Suppressor macrophage (primary cell): ENCODE measurements at regions not wholly inside any gene's neighbourhood (a gene's known extent, or its start where the extent isn't known, plus 50 kb on each side); places are given as distances from the start of the nearest gene placed in this dataset.
"Not testable (repeated sequence)": the region's sequence is repeated elsewhere in the genome, so short reads cannot be mapped to it uniquely, and the experiment has no call there.

Experiments
- DNase-seq, 4 experiments: peaks; one replicate each; pipeline ENCODE4 v3.0.0-alpha.2; 2020 to 2022

DNA sequence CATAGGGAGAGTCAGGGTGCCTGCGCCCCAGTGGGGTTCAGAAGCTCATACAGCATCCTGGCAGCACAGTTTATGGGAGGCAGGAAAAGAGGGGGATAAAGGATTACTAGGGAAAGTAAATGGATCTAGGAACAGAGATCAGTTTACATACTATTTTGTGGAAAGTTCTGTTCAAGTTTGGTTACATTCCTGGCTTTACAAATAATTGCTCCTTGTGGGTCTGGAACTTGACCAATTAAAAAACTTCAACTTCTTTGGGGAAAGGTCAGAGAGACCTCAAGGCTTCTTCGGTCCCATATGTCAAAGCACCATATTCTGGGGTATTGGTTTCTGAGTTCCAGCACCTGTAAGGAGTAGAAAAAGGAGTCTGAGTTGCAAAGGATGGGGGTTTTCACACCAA lies 64.1 kb downstream of the ZDHHC19 start:
- no peak for DNase-seq

- DNase-seq: peak; percentile 50 to 80 (median 72)
These were observed 63.8 kb upstream of the TFRC start for GRCh38 chr3:196145468-196146262.

- no peak for DNase-seq
These were observed 62.7 kb upstream of the TFRC start for GRCh38 chr3:196144383-196145105.

DNA sequence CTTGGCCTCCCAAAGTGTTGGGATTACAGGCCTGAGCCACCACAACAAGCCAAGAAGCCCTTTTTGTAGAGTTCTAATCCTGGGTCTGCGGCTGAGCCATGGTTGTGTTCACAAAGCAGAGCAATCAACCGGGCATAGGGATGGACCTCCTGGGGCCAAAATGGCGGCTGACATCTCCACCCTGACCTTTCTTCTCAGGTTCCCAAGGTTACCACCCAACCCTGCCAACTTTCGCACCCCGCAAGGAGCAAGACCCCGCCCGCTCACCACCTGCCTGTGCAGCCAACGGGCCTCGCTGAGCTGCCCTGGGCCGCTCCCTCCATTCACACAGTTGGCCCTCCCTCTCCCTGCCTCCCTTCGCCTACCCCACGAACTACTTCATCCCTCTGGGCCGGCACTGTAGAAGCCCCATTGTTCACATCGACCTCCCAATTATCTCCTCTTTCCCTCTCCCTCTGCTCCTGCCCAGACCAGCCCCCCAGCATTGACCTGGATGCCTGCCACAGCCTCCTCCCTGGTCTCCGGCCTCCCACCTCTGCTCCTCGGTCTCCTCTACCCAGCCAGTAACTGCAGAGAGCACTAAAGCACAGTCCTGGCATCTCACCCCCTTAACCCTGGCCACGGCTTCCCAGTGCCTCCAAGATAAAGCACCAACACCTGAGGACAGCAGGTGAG lies 62.0 kb upstream of the TFRC start:
- no peak for DNase-seq

- no peak for DNase-seq
These were observed 60.5 kb upstream of the TFRC start for GRCh38 chr3:196142202-196142956.

- no peak for DNase-seq
These were observed 59.9 kb upstream of the TFRC start for GRCh38 chr3:196141866-196142201.

DNA sequence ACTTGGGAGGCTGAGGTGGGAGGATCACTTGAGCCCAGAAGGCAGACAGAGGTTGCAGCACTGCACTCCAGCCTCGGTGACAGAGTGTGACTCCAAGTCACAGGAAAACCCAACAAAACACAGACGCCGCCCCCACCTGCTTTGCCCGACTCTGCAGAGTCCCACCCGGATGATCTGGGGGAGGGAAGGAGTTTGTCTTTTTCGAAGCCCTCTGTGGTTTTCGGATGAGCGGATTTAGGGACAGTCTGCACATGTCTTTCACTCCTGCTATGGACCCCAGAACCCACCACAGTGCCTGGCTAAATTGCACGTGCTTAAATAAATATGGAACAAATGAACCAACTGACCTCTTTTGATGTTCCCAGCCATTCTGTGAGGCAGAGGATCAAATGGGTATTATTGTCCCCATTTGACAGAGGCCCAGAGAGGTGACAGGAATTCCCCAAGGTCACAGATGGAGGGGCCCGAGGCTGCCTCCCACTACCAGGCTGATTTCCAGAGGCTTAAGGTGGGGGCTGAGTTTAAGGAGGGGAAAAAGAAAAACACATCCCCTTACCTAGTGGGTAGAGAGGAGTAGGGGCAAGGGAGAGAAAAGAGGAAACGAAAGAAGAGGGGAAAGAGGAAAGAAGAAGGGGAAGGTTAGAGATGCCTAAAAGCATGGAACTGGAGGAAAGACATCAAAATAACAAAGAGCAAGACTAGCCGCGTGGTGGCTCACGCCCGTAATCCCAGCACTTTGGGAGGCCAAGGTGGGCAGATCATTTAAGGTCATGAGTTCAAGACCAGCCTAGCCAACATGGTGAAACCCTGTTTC lies 59.4 kb upstream of the TFRC start:
- peak in 3 of 4 experiments; percentile 41 to 51 (median 47) for DNase-seq

- no peak for DNase-seq
These were observed 58.3 kb upstream of the TFRC start for GRCh38 chr3:196140224-196140623.

DNA sequence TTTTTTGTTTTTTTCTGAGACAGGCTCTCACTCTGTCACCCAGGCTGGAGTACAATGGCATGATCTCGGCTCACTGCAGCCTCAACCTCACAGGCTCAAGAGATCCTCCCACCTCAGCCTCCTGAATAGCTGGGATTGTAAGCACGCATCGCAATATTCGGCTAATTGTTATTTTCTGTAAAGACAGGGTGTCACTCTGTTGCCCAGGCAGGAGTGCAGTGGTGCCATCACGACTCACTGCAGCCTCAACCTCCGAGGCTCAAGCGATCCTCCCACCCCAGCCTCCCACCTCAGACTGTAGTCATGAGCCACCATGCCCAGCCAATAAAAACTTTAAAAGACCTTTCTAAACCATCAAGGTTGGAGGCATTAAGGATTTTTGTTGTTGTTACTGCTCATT lies 57.4 kb upstream of the TFRC start:
- DNase-seq: no peak

DNA sequence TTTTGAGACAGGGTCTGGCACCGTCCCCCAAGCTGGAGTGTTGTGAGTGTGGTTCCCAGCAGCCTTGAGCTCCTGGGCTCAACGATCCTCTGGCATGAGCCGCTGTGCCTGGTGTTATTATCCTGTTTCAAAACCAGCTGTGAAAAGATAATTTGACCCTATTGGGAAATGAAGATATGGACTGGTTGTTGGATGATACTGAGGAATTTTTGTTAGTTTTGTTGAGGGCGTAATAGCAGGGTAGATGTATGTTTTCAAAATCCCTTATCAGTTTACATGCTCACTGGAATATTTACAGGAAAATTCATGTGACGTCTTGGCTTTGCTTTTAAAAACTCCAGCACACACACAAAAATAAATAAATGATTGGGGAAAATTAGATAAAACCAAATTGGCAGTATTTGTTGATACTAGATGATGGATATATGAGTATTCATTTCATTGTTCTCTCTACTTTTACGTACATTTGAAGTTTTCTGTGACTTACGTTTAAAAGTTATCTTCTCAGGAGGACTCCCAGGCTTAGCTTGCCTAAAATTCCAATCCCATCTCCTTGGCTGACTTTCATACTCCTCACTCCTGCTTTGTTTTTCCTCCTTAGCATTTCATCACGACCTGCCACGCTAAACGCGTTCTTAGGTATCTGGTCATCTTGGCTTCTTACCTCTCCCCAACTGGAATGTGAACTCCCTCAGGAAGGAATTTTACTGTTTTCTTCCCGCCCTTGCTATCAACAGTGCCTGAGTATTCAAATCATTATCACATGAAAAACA lies 56.8 kb upstream of the TFRC start:
- no peak for DNase-seq

GRCh38 chr3:196136640-196136989 lies 54.7 kb upstream of the TFRC start:
- DNase-seq: not testable (repeated sequence)

DNA sequence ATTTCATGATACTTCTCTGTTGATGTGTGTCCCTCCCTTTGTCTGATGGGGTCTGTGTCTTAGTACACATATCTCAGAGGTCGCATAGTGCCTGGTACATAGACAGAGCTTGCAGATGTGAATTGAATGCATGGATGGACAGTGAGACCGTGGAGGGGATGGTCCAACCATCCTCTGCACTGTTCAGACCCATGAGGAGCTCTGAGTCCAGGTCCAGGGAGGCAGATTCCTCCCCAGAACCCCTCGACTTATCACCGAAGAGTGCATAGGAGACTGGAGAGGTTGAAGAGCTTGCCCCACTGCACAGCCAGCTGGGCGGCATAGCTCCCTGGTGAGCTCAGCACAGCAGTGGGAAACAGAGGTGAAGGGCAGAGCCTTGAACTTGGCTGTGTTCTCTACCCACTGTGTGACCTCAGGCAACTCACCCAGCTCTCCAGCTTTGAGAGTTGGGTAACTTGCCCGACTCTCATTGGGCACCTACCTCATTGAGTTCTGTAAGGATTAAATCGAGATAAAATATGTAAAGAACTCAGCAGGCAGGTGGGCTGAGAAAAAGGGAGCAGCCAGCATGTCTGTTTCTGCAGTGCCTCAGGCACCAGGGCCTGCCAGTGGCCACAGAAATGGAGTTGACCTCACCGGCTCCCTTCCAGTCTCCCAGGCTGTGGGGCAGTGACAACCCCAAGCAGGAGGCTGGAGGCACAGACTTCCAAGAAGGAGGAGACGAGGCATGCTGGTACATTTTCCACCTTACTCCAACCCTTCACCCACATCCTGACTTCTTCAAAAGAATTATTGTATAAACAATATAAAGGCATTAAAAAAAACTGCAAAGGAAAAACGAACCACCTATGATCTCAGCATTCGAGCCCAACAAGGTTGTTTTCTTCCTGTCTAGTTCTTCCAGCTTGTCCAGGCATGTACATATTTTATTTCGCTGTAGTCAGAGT lies 54.1 kb upstream of the TFRC start:
- DNase-seq: no peak

GRCh38 chr3:196134691-196135090 lies 52.8 kb upstream of the TFRC start:
- DNase-seq: no peak

- DNase-seq: not testable (repeated sequence)
These were observed 52.0 kb upstream of the TFRC start for GRCh38 chr3:196133869-196134268.

DNA sequence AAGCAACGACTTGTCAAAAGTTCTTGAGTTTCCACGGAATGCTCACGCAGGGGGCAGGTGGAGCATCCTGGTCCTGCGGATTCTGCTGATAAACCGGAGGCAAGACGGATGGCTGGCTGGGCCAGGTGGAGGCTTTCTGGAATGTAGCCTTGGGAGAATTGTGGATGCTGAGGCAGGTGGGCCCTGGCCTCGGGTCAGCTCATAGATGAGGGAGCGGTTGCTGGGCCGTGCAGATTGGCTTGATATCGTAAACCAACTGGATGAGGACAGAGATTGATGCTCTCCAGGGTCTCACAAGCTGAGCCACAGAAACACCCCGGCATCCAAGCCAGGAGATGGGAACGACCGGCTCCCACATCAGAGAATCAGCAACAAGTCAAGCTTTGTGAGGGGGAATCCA lies 50.0 kb upstream of the TFRC start:
- DNase-seq: no peak
